Heart left ventricle (tissue), 16 donors: ENCODE measurements at regions not wholly inside any gene's neighbourhood (a gene's known extent, or its start where the extent isn't known, plus 50 kb on each side); places are given as distances from the start of the nearest gene placed in this dataset.

ENCODE experiments used
- ATAC-seq, 4 donors: fragments of 200-7000 bp; cut with Tn5 transposase; one replicate each; pipeline ENCODE4 v1.9.1; 2020 to 2022; ENCODE audit warnings: moderate library complexity in 4 of 4, mild to moderate bottlenecking in 3 of 4, moderate number of reproducible peaks in 1 of 4
- DNase-seq, 5 donors: peaks; one replicate each; pipeline ENCODE4 v3.0.0-alpha.2; 2020
- H3K27ac ChIP-seq, 12 donors: fragments of 200-600 bp; sonication (generic) in 4 of 12; one replicate each; pipeline versions ENCODE4 v1.5.0 to v1.8.0; 2016 to 2022; ENCODE audit warnings: mild to moderate bottlenecking in 2 of 12
- H3K27me3 ChIP-seq, 9 donors: fragments of 200-600 bp; sonication (generic) in 2 of 9; one replicate each; pipeline versions ENCODE4 v1.5.1 to v1.8.0; 2016 to 2022; ENCODE audit warnings: mild to moderate bottlenecking in 3 of 9
- H3K36me3 ChIP-seq, 9 donors: fragments of 200-600 bp; sonication (generic) in 2 of 9; one replicate each; pipeline versions ENCODE4 v1.5.0 to v1.8.0; 2018 to 2022; ENCODE audit warnings: mild to moderate bottlenecking in 2 of 9
- H3K4me1 ChIP-seq, 12 donors: fragments of 200-600 bp; sonication (generic) in 4 of 12; one replicate each; pipeline versions ENCODE4 v1.5.0 to v1.8.0; 2016 to 2022; ENCODE audit warnings: mild to moderate bottlenecking in 3 of 12
- H3K4me3 ChIP-seq, 12 donors: fragments of 200-600 bp; sonication (generic) in 4 of 12; one replicate each; pipeline versions ENCODE4 v1.5.0 to v1.8.0; 2017 to 2022; ENCODE audit warnings: mild to moderate bottlenecking in 9 of 12, moderate library complexity in 4 of 12
- H3K9me3 ChIP-seq, 12 donors: fragments of 200-600 bp; sonication (generic) in 4 of 12; one replicate each; pipeline versions ENCODE4 v1.5.0 to v1.8.0; 2016 to 2022; ENCODE audit warnings: mild to moderate bottlenecking in 1 of 12
- CTCF ChIP-seq, 12 donors: fragments of 200-600 bp; sonication (generic) in 4 of 12; IDR thresholded peaks; one replicate each; pipeline versions ENCODE4 v1.5.0 to v1.8.0; 2018 to 2022; ENCODE audit warnings: antibody characterized with exemption in 12 of 12, mild to moderate bottlenecking in 5 of 12
- POLR2A ChIP-seq, 2 donors: fragments of 450-650 bp; IDR thresholded peaks; one replicate each; pipeline ENCODE4 v1.6.1; 2017; ENCODE audit warnings: antibody characterized with exemption in 2 of 2, mild to moderate bottlenecking in 2 of 2, moderate library complexity in 2 of 2
- WGBS, 4 donors: extraction: QIAGEN DNeasy Blood & Tissue Kit in 2 of 4; methylation state at CpG; one replicate each; pipeline versions ENCODE4 v1.1.5 to v1.1.7; 2013 to 2018; 5-methylcytosine and 5-hydroxymethylcytosine counted together
- intact Hi-C, 10 donors: fragments of 100-400 bp; cut with DNase I; formaldehyde crosslinking; loops; one replicate each; pipeline versions ENCODE4 v1.11.1 to v1.14.2; 2022
- donor health status: ischemic (EF 13 %, LVEDD 7.1; RV severe dilation, severe dysfunction).
- donor health status: healthy with polysubstance abuse.
- donor health status: DM: no; HTN: yes; CAD: no.
- donor health status: DM: no; HTN: no; CAD: no.
- donor health status: ischemic (EF 25% LVEDD 6.9; RV normal size, moderate dysfunction).
- donor health status: ischemic (EF 25% LVEDD 5.7; RV mildly dilated, moderate dysfunction).
- donor health status: healthy.
- donor health status: DM: yes; HTN: yes; CAD: no.
- donor health status: ischemic (EF 35%, LVEDD 5.7; RV mildly dilated, moderate dysfunction).
- donor health status: nonischemic (EF 11% LVEDD 7.7; RV severe dilation, severe dysfunction).
- donor health status: DM: yes; HTN: yes; CAD: no.
- donor health status: PGD.
- donor health status: ischemic (EF 29% LVEDD 5.4; RV normal size, mild dysfunction).
- donor health status: nonischemic (EF 23%, LVEDD 6.1; RV moderate dilation, normal function).

GRCh38 chr1:232878086-232878485, 72.3 kb upstream of the NTPCR start:
- no peak for ATAC-seq
- WGBS, 4 donors: 88 to 96% (median 93%) methylated on average over 2 of the region's 2 CpGs
- intact Hi-C loops: no loop called here

GRCh38 chr1:232880354-232880753, 70.1 kb upstream of the NTPCR start:
- TF ChIP-seq CTCF (IDR thresholded peaks at IDR 0.05) (peak in 11 of 12 donors; percentile 14 to 56 (median 36)), POLR2A (IDR thresholded peaks at IDR 0.05) (no peak)
- intact Hi-C loops: no loop called here
- no peaks in the 10 kb centered on the region for H3K9me3 ChIP-seq
- H3K4me1 ChIP-seq: no peaks in the 10 kb centered on the region
- no peak for ATAC-seq
- H3K4me3 ChIP-seq: no peak overlapping the region
- WGBS, 4 donors: 39 to 56% (median 44%) methylated on average over 3 of the region's 3 CpGs
- no peaks in the 10 kb centered on the region for H3K27me3 ChIP-seq
- H3K27ac ChIP-seq: no peak overlapping the region
- no peaks in the 10 kb centered on the region for H3K36me3 ChIP-seq
- no peak for DNase-seq

More at GRCh38 chr1:232878086-232878485, 72.3 kb upstream of the NTPCR start:
- H3K4me1 ChIP-seq: no peaks in the 10 kb centered on the region
- H3K9me3 ChIP-seq: no peaks in the 10 kb centered on the region
- no peak for TF ChIP-seq CTCF (IDR thresholded peaks at IDR 0.05)
- TF ChIP-seq POLR2A (IDR thresholded peaks at IDR 0.05): no peak
- no peaks in the 10 kb centered on the region for H3K27me3 ChIP-seq
- no peak overlapping the region for H3K4me3 ChIP-seq
- no peak overlapping the region for H3K27ac ChIP-seq
- no peak for DNase-seq
- H3K36me3 ChIP-seq: no peaks in the 10 kb centered on the region

GRCh38 chr1:232883992-232884661, 66.3 kb upstream of the NTPCR start:
- H3K9me3 ChIP-seq: no peaks in the 10 kb centered on the region
- ATAC-seq (no peak), DNase-seq (no peak)
- H3K27ac ChIP-seq: no peak overlapping the region
- intact Hi-C loops: no loop called here
- 90 to 93% (median 92%) methylated on average over 4 of the region's 4 CpGs for WGBS, 4 donors
- no peak overlapping the region for H3K4me3 ChIP-seq
- no peaks in the 10 kb centered on the region for H3K4me1 ChIP-seq
- H3K27me3 ChIP-seq: no peaks in the 10 kb centered on the region
- no peak for TF ChIP-seq POLR2A (IDR thresholded peaks at IDR 0.05)
- no peak for TF ChIP-seq CTCF (IDR thresholded peaks at IDR 0.05)
- no peaks in the 10 kb centered on the region for H3K36me3 ChIP-seq

DNA sequence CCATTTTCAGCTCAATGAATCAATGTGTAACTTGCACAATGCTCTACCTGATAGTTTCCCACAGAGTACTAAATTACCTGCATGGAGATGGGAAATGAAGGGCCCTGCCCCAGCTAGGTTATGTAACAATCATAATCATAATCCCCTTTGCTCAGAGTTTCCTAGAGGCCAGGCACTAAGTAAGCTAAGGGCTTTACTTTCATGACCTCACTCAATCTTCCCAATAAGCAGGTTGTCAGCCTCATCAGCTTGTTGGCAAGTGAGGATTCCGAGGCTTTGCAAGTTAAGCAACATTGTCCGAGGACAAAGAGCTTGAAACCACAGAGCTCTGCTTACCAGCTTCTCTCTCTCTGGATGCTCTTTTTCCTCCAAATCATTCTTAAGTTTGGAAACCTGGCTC, 64.1 kb upstream of the NTPCR start:
- ATAC-seq (no peak), DNase-seq (no peak)
- H3K27ac ChIP-seq: no peak overlapping the region
- H3K4me1 ChIP-seq: no peaks in the 10 kb centered on the region
- intact Hi-C loops: no loop called here
- TF ChIP-seq POLR2A (IDR thresholded peaks at IDR 0.05) (no peak), CTCF (IDR thresholded peaks at IDR 0.05) (no peak)
- H3K9me3 ChIP-seq: no peaks in the 10 kb centered on the region
- 53 to 98% (median 77%) methylated on average over 2 of the region's 2 CpGs for WGBS, 4 donors
- H3K27me3 ChIP-seq: no peaks in the 10 kb centered on the region
- H3K36me3 ChIP-seq: no peaks in the 10 kb centered on the region
- no peak overlapping the region for H3K4me3 ChIP-seq
